ENCODE measurements at regions not wholly inside any gene's neighbourhood (a gene's known extent, or its start where the extent isn't known, plus 50 kb on each side); places are given as distances from the start of the nearest gene placed in this dataset.

- Histone ChIP-seq H3K36me3 (no peaks in the 10 kb centered on the region), H3K4me3 (no peak overlapping the region), H3K27me3 (no peaks in the 10 kb centered on the region), H3K9me3 (peaks cover 0 to 24% (median 0%) of the 10 kb centered on the region in 4 donors), H3K27ac (no peak overlapping the region), H3K4me1 (no peaks in the 10 kb centered on the region)
- DNase-seq (ENCODE audit: low spot score in 2 of 2) = no peak
- TF ChIP-seq EP300 (IDR thresholded peaks at IDR 0.05) (no peak), POLR2A (IDR thresholded peaks at IDR 0.05) (no peak), CTCF (IDR thresholded peaks at IDR 0.05) (no peak)
Observed at GRCh38 chr17:74077231-74077630, 126.2 kb upstream of the RPL38 start.

- TF ChIP-seq EP300 (IDR thresholded peaks at IDR 0.05) (no peak), POLR2A (IDR thresholded peaks at IDR 0.05) (no peak), CTCF (IDR thresholded peaks at IDR 0.05) (no peak)
- H3K27ac ChIP-seq = no peak overlapping the region
- no peaks in the 10 kb centered on the region for H3K36me3 ChIP-seq
- WGBS, 2 donors = 61 to 71% methylated on average over 12 of the region's 12 CpGs
- no peaks in the 10 kb centered on the region for H3K27me3 ChIP-seq
- no peaks in the 10 kb centered on the region for H3K4me1 ChIP-seq
- DNase-seq (ENCODE audit: low spot score in 2 of 2) = no peak
- no peak overlapping the region for H3K4me3 ChIP-seq
- H3K9me3 ChIP-seq = peaks cover 0 to 15% (median 0%) of the 10 kb centered on the region in 4 donors
Observed at GRCh38 chr17:74078363-74078941, 125.0 kb upstream of the RPL38 start.

DNA sequence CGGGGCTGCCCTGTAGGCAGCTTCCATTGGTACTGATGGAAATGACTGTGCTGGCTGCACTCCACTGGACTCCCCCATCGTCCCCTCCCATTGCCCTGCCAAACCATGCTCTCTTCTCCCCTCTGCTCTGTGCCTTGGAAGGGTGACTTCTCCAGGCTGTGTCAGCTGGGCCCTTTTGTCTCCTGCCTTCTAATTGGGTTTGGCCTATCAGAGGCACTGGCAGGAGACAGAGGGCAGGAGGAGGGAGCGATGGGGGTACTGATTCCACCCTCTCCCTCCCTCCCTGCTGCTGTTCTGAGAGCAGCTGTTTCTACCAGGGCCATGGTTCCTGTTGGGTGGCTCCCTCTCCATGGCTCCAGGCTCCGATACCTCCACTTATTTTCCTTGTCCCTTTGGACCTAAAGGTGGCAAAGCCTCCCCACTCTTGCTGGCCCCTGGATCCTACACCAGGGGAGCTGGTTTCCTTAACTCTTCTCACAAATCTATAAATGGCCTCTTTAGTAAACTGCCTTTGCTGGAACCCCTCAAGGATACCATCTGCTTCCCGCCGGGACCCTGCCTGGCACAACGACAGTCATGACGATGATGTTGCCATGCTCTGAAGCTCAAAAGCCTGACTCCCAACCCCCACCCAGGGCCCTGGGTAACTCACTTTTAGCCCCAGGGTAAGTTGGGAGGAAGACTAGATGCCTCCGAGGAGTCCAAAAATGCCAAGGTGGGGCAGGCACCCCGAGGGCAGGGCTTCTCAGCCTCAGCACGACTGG, 123.8 kb upstream of the RPL38 start:
- H3K9me3 ChIP-seq = peaks cover 0 to 3% (median 0%) of the 10 kb centered on the region in 4 donors
- 81 to 94% methylated on average over 9 to 11 of the region's 11 CpGs for WGBS, 2 donors
- H3K4me3 ChIP-seq = no peak overlapping the region
- H3K27ac ChIP-seq = no peak overlapping the region
- H3K4me1 ChIP-seq = no peaks in the 10 kb centered on the region
- H3K27me3 ChIP-seq = no peaks in the 10 kb centered on the region
- TF ChIP-seq POLR2A (IDR thresholded peaks at IDR 0.05) (no peak), CTCF (IDR thresholded peaks at IDR 0.05) (no peak), EP300 (IDR thresholded peaks at IDR 0.05) (no peak)
- no peak for DNase-seq (ENCODE audit: low spot score in 2 of 2)
- H3K36me3 ChIP-seq = no peaks in the 10 kb centered on the region

GRCh38 chr17:74080656-74081582, 122.6 kb upstream of the RPL38 start:
- no peaks in the 10 kb centered on the region for H3K27me3 ChIP-seq
- H3K4me1 ChIP-seq = no peaks in the 10 kb centered on the region
- WGBS, 2 donors = 55 to 58% methylated on average over 21 of the region's 21 CpGs
- peaks cover 0 to 6% (median 0%) of the 10 kb centered on the region in 4 donors for H3K9me3 ChIP-seq
- no peak for DNase-seq (ENCODE audit: low spot score in 2 of 2)
- TF ChIP-seq EP300 (IDR thresholded peaks at IDR 0.05) (no peak), CTCF (IDR thresholded peaks at IDR 0.05) (no peak), POLR2A (IDR thresholded peaks at IDR 0.05) (no peak)
- H3K4me3 ChIP-seq = no peak overlapping the region
- H3K36me3 ChIP-seq = no peaks in the 10 kb centered on the region
- no peak overlapping the region for H3K27ac ChIP-seq

All from tibial nerve (tissue), 4 donors.